BLaER1 (cell line): ENCODE measurements at regions not wholly inside any gene's neighbourhood (a gene's known extent, or its start where the extent isn't known, plus 50 kb on each side); places are given as distances from the start of the nearest gene placed in this dataset.

ENCODE experiments used
- H3K27ac ChIP-seq: shearing (Covaris generic); formaldehyde crosslinking; 2 replicates; pipeline ENCODE4 v1.8.1; 2022
- H3K27me3 ChIP-seq: shearing (Covaris generic); formaldehyde crosslinking; 2 replicates; pipeline ENCODE4 v1.8.1; 2022
- H3K36me3 ChIP-seq: shearing (Covaris generic); formaldehyde crosslinking; 2 replicates; pipeline ENCODE4 v1.8.1; 2022
- H3K4me1 ChIP-seq: shearing (Covaris generic); formaldehyde crosslinking; 2 replicates; pipeline ENCODE4 v1.8.1; 2022
- H3K4me2 ChIP-seq: shearing (Covaris generic); formaldehyde crosslinking; 2 replicates; pipeline ENCODE4 v1.8.1; 2022
- H3K4me3 ChIP-seq: shearing (Covaris generic); formaldehyde crosslinking; 2 replicates; pipeline ENCODE4 v1.8.1; 2022
- H3K9ac ChIP-seq: shearing (Covaris generic); formaldehyde crosslinking; 2 replicates; pipeline ENCODE4 v1.8.1; 2022
- H3K9me3 ChIP-seq: shearing (Covaris generic); formaldehyde crosslinking; 2 replicates; pipeline ENCODE4 v1.8.1; 2022
- H4K20me1 ChIP-seq: shearing (Covaris generic); formaldehyde crosslinking; 2 replicates; pipeline ENCODE4 v1.8.1; 2022
- Cebpa-rat ChIP-seq: shearing (Covaris generic); IDR thresholded peaks from 2 replicates; pipeline ENCODE4 v1.8.1; 2022

GRCh38 chr2:125037135-125037653, 1012.1 kb downstream of the CNTNAP5 start:
- no peak overlapping the region for H3K4me2 ChIP-seq
- no peak overlapping the region for H3K9ac ChIP-seq
- no peaks in the 10 kb centered on the region for H3K36me3 ChIP-seq
- H3K9me3 ChIP-seq: peaks cover 5% of the 10 kb centered on the region
- no peaks in the 10 kb centered on the region for H3K4me1 ChIP-seq
- H3K4me3 ChIP-seq: no peak overlapping the region
- no peak overlapping the region for H3K27ac ChIP-seq
- no peaks in the 10 kb centered on the region for H3K27me3 ChIP-seq
- H4K20me1 ChIP-seq: no peaks in the 10 kb centered on the region
- TF ChIP-seq Cebpa-rat: no peak

DNA sequence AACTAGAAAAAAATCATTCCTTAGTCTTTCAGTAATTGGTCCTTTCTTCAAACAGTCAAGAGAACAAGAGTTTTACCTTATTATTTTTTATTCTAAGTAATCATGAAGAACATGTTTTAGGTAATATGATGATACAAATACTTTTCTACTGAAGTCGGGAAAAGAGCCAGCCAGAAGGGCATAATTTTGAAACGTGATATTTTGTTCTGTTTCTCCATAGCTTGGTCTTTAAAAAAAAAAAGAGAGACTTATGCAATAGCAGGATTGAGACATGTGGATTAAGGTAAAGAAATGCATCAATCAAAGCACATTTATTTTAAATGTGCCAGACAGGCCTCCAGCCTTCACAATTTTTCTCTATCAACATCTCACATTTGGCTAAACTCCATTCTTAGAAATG, 1016.8 kb downstream of the CNTNAP5 start:
- H3K36me3 ChIP-seq: no peaks in the 10 kb centered on the region
- no peaks in the 10 kb centered on the region for H3K4me1 ChIP-seq
- no peak for TF ChIP-seq Cebpa-rat
- H3K9me3 ChIP-seq: peaks cover 5% of the 10 kb centered on the region
- H3K4me2 ChIP-seq: no peak overlapping the region
- no peaks in the 10 kb centered on the region for H4K20me1 ChIP-seq
- no peak overlapping the region for H3K9ac ChIP-seq
- H3K4me3 ChIP-seq: no peak overlapping the region
- no peak overlapping the region for H3K27ac ChIP-seq
- no peaks in the 10 kb centered on the region for H3K27me3 ChIP-seq

DNA sequence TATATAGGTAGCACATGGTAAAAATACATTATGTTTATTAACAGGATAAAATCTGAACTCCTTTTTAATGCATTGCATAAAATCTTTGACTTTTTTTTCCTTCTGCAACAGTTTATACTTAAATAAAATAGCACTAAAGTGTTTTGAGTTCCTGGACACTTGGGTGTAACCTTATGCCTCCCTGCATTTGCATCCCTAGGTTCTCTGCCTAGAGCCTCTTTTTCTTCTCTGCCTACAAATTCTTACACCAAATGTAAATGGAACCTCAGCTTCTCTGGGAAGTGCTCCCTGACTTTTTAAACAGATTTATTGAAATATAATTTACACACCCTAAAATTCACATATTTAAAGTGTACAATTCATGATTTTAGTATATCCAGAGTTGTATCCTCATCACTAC, 1017.6 kb downstream of the CNTNAP5 start:
- no peak overlapping the region for H3K4me3 ChIP-seq
- H3K9me3 ChIP-seq: no peaks in the 10 kb centered on the region
- H3K27ac ChIP-seq: no peak overlapping the region
- no peaks in the 10 kb centered on the region for H3K4me1 ChIP-seq
- TF ChIP-seq Cebpa-rat: no peak
- no peaks in the 10 kb centered on the region for H4K20me1 ChIP-seq
- no peaks in the 10 kb centered on the region for H3K27me3 ChIP-seq
- no peak overlapping the region for H3K9ac ChIP-seq
- H3K36me3 ChIP-seq: no peaks in the 10 kb centered on the region
- no peak overlapping the region for H3K4me2 ChIP-seq

DNA sequence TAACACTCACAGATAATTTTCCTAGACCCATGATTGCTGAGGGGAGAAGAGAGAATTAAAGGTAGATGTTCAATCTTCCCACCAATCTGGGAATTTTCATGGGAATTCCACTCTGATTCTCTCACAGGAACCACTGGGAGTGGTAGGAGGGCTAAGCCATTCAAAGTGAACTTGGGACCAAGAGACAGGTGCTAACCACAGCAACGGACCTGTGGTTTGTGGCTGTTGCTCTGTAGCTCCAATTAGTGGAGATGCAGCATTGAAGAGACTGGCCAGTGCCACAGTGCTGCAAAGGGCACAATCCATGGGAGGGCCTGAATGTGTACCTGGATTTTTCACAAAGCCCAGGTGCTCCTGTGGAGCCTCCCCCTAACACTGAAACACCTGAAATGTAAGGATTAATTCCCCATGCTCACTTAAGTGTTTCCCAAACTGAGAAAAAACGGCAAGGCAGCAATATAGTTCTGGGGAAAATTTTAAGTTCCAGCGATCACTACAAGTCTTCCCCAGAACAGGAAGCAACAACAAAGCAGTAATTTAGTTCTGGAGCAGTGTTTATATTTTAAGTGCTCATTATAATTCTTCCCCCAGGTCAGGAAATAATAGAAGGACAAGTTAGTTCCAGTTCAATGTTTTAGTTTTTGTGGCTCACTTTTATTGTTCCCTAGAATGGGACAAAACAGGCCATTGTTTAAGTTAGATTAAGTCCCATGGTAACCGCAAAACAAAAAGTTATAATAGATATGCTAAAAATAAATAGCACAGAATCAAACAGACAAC, 1045.8 kb downstream of the CNTNAP5 start:
- Histone ChIP-seq H3K27ac (no peak overlapping the region), H3K9ac (no peak overlapping the region), H3K4me3 (no peak overlapping the region), H4K20me1 (no peaks in the 10 kb centered on the region), H3K9me3 (no peaks in the 10 kb centered on the region), H3K36me3 (no peaks in the 10 kb centered on the region), H3K4me2 (no peak overlapping the region), H3K4me1 (no peaks in the 10 kb centered on the region), H3K27me3 (no peaks in the 10 kb centered on the region)
- TF ChIP-seq Cebpa-rat: no peak

GRCh38 chr2:125073440-125073839, 1048.4 kb downstream of the CNTNAP5 start:
- no peaks in the 10 kb centered on the region for H3K4me1 ChIP-seq
- no peaks in the 10 kb centered on the region for H3K9me3 ChIP-seq
- no peaks in the 10 kb centered on the region for H3K36me3 ChIP-seq
- no peak for TF ChIP-seq Cebpa-rat
- no peaks in the 10 kb centered on the region for H3K27me3 ChIP-seq
- no peak overlapping the region for H3K27ac ChIP-seq
- no peak overlapping the region for H3K9ac ChIP-seq
- H3K4me3 ChIP-seq: no peak overlapping the region
- H4K20me1 ChIP-seq: no peaks in the 10 kb centered on the region
- H3K4me2 ChIP-seq: no peak overlapping the region

DNA sequence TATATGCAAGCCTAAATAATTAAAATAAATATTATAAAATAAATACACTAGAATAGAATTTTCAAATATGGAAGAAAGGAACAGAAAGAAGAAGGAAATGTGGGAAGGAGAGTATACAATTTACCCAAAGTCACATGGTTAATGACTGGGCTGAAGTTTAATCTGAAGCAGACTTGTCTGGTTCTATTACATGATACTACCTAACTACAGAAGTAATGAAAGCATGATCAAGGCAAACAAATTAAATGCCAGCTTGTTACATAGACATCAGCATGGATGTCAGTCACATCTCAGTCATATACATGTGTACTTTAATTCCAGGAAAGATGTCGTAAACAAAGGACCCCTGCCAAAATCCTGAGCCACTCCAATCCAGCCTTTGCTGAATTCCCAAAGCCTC, 1060.8 kb downstream of the CNTNAP5 start:
- no peaks in the 10 kb centered on the region for H3K9me3 ChIP-seq
- no peak overlapping the region for H3K4me3 ChIP-seq
- no peak overlapping the region for H3K27ac ChIP-seq
- H3K4me1 ChIP-seq: no peaks in the 10 kb centered on the region
- H3K27me3 ChIP-seq: no peaks in the 10 kb centered on the region
- H3K4me2 ChIP-seq: no peak overlapping the region
- no peaks in the 10 kb centered on the region for H3K36me3 ChIP-seq
- no peak overlapping the region for H3K9ac ChIP-seq
- H4K20me1 ChIP-seq: no peaks in the 10 kb centered on the region
- no peak for TF ChIP-seq Cebpa-rat

GRCh38 chr2:125086313-125087184, 1061.5 kb downstream of the CNTNAP5 start:
- Histone ChIP-seq H3K27me3 (no peaks in the 10 kb centered on the region), H3K9me3 (no peaks in the 10 kb centered on the region), H3K4me2 (no peak overlapping the region), H4K20me1 (no peaks in the 10 kb centered on the region), H3K36me3 (no peaks in the 10 kb centered on the region), H3K27ac (no peak overlapping the region), H3K4me3 (no peak overlapping the region), H3K4me1 (no peaks in the 10 kb centered on the region), H3K9ac (no peak overlapping the region)
- no peak for TF ChIP-seq Cebpa-rat

- Histone ChIP-seq H3K9me3 (no peaks in the 10 kb centered on the region), H3K36me3 (no peaks in the 10 kb centered on the region), H3K27ac (no peak overlapping the region), H3K27me3 (no peaks in the 10 kb centered on the region), H3K9ac (no peak overlapping the region), H4K20me1 (no peaks in the 10 kb centered on the region), H3K4me2 (no peak overlapping the region), H3K4me3 (no peak overlapping the region), H3K4me1 (no peaks in the 10 kb centered on the region)
- no peak for TF ChIP-seq Cebpa-rat
Observed at GRCh38 chr2:125092276-125093009, 1067.4 kb downstream of the CNTNAP5 start.

DNA sequence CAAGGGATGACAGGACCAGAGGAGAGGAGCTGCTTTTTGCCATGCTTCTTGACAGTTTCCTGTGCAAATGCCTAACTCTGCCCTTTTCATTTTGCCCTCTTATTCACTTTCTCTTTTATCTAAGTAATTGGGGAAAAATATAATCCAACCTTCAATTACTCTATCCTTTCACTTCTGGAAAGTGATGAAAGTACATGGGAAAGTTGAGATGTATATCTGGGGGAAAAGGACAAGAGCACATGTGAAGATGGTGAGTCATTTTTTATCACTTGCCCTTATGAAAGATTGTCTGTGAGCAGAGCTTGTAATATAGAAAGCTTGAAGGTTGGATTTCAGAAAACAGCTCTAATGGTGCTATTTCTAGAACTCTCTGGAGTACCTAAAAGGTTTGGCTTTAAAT, 1070.7 kb downstream of the CNTNAP5 start:
- Histone ChIP-seq H3K4me2 (no peak overlapping the region), H3K9me3 (no peaks in the 10 kb centered on the region), H3K36me3 (no peaks in the 10 kb centered on the region), H3K4me1 (no peaks in the 10 kb centered on the region), H3K4me3 (no peak overlapping the region), H3K27me3 (no peaks in the 10 kb centered on the region), H4K20me1 (no peaks in the 10 kb centered on the region), H3K9ac (no peak overlapping the region), H3K27ac (no peak overlapping the region)
- no peak for TF ChIP-seq Cebpa-rat
